Kidney (tissue), 13 donors: ENCODE measurements at regions not wholly inside any gene's neighbourhood (a gene's known extent, or its start where the extent isn't known, plus 50 kb on each side); places are given as distances from the start of the nearest gene placed in this dataset.

Experiments
- DNase-seq, 5 donors: peaks; one replicate each; pipeline ENCODE4 v3.0.0-alpha.2; 2013 to 2020
- FAIRE-seq: peaks from 2 replicates; lab custom pipeline; 2012; peaks lifted over from hg19 to GRCh38; lab: Jason Lieb, UNC
- H3K27ac ChIP-seq, 2 donors: one replicate each; pipeline ENCODE4 v1.7.0; 2013; ENCODE audit warnings: low read depth in 2 of 2, low read length in 2 of 2, inconsistent platforms in 1 of 2
- H3K27me3 ChIP-seq: one replicate; pipeline ENCODE4 v1.7.1; 2013; ENCODE audit warnings: low read length, inconsistent platforms; ENCODE audit not compliant: control insufficient read depth, insufficient read depth
- H3K36me3 ChIP-seq, 3 donors: one replicate each; pipeline versions ENCODE4 v1.7.0 to v1.7.1; 2013; ENCODE audit warnings: low read length in 3 of 3, control low read depth in 1 of 3, inconsistent platforms in 1 of 3; ENCODE audit not compliant: insufficient read depth in 3 of 3, control insufficient read depth in 2 of 3
- H3K4me1 ChIP-seq, 3 donors: one replicate each; pipeline versions ENCODE4 v1.7.0 to v1.7.1; 2013; ENCODE audit warnings: low read length in 3 of 3, inconsistent platforms in 1 of 3, low read depth in 1 of 3; ENCODE audit not compliant: control insufficient read depth in 2 of 3, insufficient read depth in 2 of 3
- H3K4me3 ChIP-seq, 3 donors: one replicate each; pipeline versions ENCODE4 v1.7.0 to v1.8.1; 2013; ENCODE audit warnings: low read length in 3 of 3, control low read depth in 1 of 3, inconsistent platforms in 1 of 3
- H3K9ac ChIP-seq, 3 donors: one replicate each; pipeline versions ENCODE4 v1.7.0 to v1.7.1; 2013; ENCODE audit warnings: low read length in 3 of 3, control low read depth in 1 of 3, inconsistent platforms in 1 of 3
- H3K9me3 ChIP-seq, 3 donors: one replicate each; pipeline versions ENCODE4 v1.7.0 to v1.7.1; 2013; ENCODE audit warnings: low read length in 3 of 3, control low read depth in 1 of 3, inconsistent platforms in 1 of 3; ENCODE audit not compliant: control insufficient read depth in 2 of 3, insufficient read depth in 1 of 3
- CTCF ChIP-seq: IDR thresholded peaks from 3 replicates; pipeline ENCODE4 v1.5.1; 2012; ENCODE audit warnings: mild to moderate bottlenecking, moderate library complexity, borderline replicate concordance; ENCODE audit not compliant: insufficient read depth; ENCODE audit errors: extremely low read depth
- intact Hi-C: fragments of 100-400 bp; cut with DNase I; formaldehyde crosslinking; loops from one replicate; pipeline ENCODE4 v1.11.1; 2022
- donor health status: control.
- donor health status: control.
- donor health status: control.
- donor health status: control.
- donor health status: control.
- donor health status: DM: yes; HTN: yes; CAD: no.
- donor health status: Normal renal cell carcinoma (clear cell type).

- Histone ChIP-seq H3K4me3 (no peak overlapping the region), H3K4me1 (no peaks in the 10 kb centered on the region), H3K9me3 (no peaks in the 10 kb centered on the region), H3K9ac (no peak overlapping the region), H3K27ac (no peak overlapping the region), H3K36me3 (no peaks in the 10 kb centered on the region), H3K27me3 (no peaks in the 10 kb centered on the region)
- DNase-seq (no peak), FAIRE-seq (no peak)
- no peak for TF ChIP-seq CTCF
- intact Hi-C loops = loop anchor here (10.0 kb wide), 1 partner anchor 244 kb away; no protein-coding TSS in a partner anchor
Observed at GRCh38 chr11:26228778-26229177, 103.2 kb upstream of the ANO3 start.

GRCh38 chr11:26229257-26229656 is 102.7 kb upstream of the ANO3 start:
- Histone ChIP-seq H3K4me1 (no peaks in the 10 kb centered on the region), H3K9me3 (no peaks in the 10 kb centered on the region), H3K4me3 (no peak overlapping the region), H3K9ac (no peak overlapping the region), H3K36me3 (no peaks in the 10 kb centered on the region), H3K27me3 (no peaks in the 10 kb centered on the region), H3K27ac (no peak overlapping the region)
- intact Hi-C loops = loop anchor here (10.0 kb wide), 1 partner anchor 244 kb away; no protein-coding TSS in a partner anchor
- DNase-seq (no peak), FAIRE-seq (no peak)
- TF ChIP-seq CTCF = no peak

- Histone ChIP-seq H3K36me3 (no peaks in the 10 kb centered on the region), H3K27ac (no peak overlapping the region), H3K9ac (no peak overlapping the region), H3K4me3 (no peak overlapping the region), H3K27me3 (no peaks in the 10 kb centered on the region), H3K4me1 (no peaks in the 10 kb centered on the region), H3K9me3 (no peaks in the 10 kb centered on the region)
- TF ChIP-seq CTCF = no peak
- FAIRE-seq (no peak), DNase-seq (no peak)
- intact Hi-C loops = loop anchor here (10.0 kb wide), 1 partner anchor 245 kb away; no protein-coding TSS in a partner anchor
Observed at GRCh38 chr11:26229981-26230380, 101.9 kb upstream of the ANO3 start.

- no peak for TF ChIP-seq CTCF
- no peaks in the 10 kb centered on the region for H3K4me1 ChIP-seq
- intact Hi-C loops = no loop called here
- no peak overlapping the region for H3K27ac ChIP-seq
- no peaks in the 10 kb centered on the region for H3K36me3 ChIP-seq
- no peak overlapping the region for H3K4me3 ChIP-seq
- no peaks in the 10 kb centered on the region for H3K27me3 ChIP-seq
- H3K9ac ChIP-seq = no peak overlapping the region
- no peaks in the 10 kb centered on the region for H3K9me3 ChIP-seq
- DNase-seq (no peak), FAIRE-seq (no peak)
Observed at GRCh38 chr11:26231252-26231661, 100.7 kb upstream of the ANO3 start.
